GM13976 (cell line): ENCODE measurements at regions not wholly inside any gene's neighbourhood (a gene's known extent, or its start where the extent isn't known, plus 50 kb on each side); places are given as distances from the start of the nearest gene placed in this dataset.
"Not testable (repeated sequence)": the region's sequence is repeated elsewhere in the genome, so short reads cannot be mapped to it uniquely, and the experiment has no call there.

Experiments used
- DNase-seq: peaks from one replicate; pipeline ENCODE4 v3.0.0; 2012; ENCODE audit warnings: low spot score
- in situ Hi-C: fragments of 300-500 bp; cut with MboI; formaldehyde crosslinking; loops from one replicate; pipeline ENCODE4 v1.12.0; 2022; ENCODE audit warnings: low sequenced_read_pairs, mixed read lengths, inconsistent platforms; ENCODE audit not compliant: unreplicated experiment
- TF ChIP-seq, protein P1 (sequence below): IDR thresholded peaks from 2 replicates; pipeline ENCODE4 v1.5.1; 2012; ENCODE audit warnings: borderline replicate concordance, mild to moderate bottlenecking; ENCODE audit not compliant: insufficient read depth; ENCODE audit errors: extremely low read depth, missing control alignments, control extremely low read depth

DNA sequence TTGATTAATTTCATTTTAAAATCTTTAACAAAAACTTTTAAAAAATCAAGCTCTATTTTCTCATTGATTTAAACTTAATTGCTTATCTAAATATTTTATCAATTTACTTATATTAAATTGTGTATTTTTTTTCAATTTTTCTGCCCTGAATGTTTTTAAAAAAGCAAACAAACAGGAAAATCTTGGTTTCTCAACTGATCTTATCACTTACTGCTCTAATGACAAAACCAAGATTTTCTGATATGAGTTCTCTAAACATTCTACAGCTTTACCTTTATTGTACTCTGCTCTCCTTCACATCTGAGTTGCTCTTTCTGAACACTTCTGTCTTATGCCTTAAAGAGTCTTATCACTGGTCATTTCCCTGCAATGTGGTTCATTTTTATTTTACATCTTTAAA, 587.8 kb upstream of the BCHE start:
- TF ChIP-seq, protein P1, sequence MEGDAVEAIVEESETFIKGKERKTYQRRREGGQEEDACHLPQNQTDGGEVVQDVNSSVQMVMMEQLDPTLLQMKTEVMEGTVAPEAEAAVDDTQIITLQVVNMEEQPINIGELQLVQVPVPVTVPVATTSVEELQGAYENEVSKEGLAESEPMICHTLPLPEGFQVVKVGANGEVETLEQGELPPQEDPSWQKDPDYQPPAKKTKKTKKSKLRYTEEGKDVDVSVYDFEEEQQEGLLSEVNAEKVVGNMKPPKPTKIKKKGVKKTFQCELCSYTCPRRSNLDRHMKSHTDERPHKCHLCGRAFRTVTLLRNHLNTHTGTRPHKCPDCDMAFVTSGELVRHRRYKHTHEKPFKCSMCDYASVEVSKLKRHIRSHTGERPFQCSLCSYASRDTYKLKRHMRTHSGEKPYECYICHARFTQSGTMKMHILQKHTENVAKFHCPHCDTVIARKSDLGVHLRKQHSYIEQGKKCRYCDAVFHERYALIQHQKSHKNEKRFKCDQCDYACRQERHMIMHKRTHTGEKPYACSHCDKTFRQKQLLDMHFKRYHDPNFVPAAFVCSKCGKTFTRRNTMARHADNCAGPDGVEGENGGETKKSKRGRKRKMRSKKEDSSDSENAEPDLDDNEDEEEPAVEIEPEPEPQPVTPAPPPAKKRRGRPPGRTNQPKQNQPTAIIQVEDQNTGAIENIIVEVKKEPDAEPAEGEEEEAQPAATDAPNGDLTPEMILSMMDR: no peak
- in situ Hi-C loops: no loop called here
- no peak for DNase-seq

DNA sequence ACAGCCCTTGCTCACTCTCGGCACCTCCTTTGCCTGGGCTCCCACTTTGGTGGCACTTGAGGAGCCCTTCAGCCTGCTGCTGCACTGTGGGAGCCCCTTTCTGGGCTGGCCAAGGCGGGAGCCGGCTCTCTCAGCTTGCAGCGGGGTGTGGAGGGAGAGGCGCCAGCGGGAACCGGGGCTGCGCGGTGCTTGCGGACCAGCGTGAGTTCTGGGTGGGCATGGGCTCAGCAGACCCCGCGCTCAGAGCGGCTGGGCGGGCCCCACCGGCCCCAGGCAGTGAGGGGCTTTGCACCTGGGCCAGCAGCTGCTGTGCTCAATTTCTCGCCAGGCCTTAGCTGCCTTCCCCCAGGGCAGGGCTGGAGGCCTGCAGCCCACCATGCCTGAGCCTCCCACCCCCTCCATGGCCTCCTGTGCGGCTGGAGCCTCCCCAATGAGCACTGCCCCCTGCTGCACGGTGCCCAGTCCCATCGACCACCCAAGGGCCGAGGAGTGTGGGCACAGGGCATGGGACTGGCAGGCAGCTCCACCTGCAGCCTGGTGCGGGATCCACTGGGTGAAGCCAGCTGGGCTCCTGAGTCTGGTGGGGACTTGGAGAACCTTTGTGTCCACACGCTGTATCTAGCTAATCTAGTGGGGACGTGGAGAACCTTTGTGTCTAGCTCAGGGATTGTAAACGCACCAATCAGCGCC, 586.7 kb upstream of the BCHE start:
- in situ Hi-C loops, DNase-seq: not testable (repeated sequence)

DNA sequence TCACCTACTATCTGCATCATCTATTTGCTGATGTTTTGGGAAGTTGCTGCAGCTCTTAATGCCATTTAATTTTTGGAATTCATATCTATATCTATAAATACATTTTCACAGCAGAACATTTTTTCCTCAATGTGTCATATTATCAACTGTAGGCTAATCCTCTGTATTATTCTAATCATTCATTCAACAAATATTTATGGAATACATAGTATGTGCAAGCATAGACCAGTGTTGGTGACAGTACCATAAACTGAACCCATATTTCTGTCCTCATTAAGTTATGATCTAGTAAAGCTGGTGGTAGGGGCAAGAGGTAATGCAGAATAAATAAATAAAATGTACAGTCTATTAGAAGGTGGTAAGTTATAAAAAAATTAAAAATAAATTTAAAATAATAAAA, 585.3 kb upstream of the BCHE start:
- in situ Hi-C loops: no loop called here
- TF ChIP-seq, protein P1: no peak
- no peak for DNase-seq

DNA sequence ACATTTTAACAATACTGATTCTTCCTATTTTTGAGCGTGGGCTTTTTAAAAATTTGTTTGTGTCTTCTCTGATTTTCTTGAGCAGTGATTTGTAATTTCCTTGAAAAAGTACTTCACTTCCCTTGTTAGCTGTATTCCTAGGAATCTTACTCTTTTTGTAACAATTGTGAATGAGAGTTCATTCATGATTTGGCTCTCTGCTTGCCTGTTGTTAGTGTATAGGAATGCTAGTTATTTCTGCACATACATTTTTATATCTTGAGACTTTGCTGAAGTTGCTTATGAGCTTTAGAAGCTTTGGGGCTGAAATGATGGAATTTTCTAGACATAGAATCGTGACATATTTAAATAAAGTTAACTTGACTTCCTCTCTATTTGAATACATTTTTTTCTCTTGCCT, 582.8 kb upstream of the BCHE start:
- in situ Hi-C loops: no loop called here
- no peak for DNase-seq
- TF ChIP-seq, protein P1: no peak

DNA sequence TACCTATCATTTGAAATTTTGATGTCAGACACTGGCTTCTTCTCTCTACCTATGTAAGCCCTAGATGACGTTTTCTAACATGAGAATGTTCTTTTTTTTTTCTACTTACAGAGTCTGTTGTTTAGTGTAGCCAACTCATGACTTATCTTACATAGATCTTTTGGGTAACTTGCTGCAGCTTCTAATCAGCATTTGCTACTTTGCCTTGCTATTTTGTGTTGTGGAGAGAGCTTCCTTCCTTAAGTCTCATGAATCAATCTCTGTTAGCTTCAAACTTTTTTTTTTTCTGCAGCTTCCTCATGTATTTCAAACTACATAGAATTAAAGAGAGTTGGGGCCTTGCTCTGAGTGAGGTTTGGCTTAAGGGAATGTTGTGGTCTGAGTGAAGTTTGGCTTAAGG, 568.7 kb upstream of the BCHE start:
- DNase-seq: no peak
- in situ Hi-C loops: no loop called here
- TF ChIP-seq, protein P1: no peak

DNA sequence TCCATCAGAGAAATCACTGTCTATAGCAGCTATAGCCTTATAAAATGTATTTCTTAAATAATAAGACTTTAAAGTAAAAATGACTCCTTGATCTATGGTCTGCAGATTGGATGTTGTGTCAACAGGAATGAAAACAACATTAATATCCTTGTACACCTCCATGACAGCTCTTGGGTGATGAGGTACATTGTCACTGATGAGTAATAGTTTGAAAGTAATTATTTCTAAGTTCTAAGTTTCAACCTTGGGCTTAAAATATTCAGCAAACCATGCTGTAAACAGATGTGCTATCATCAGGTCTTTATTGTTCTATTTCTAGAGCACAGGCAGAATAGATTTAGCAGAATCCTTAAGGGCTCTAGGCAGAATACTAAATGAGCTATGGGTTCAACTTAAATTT, 568.2 kb upstream of the BCHE start:
- TF ChIP-seq, protein P1: no peak
- in situ Hi-C loops: no loop called here
- DNase-seq: no peak

DNA sequence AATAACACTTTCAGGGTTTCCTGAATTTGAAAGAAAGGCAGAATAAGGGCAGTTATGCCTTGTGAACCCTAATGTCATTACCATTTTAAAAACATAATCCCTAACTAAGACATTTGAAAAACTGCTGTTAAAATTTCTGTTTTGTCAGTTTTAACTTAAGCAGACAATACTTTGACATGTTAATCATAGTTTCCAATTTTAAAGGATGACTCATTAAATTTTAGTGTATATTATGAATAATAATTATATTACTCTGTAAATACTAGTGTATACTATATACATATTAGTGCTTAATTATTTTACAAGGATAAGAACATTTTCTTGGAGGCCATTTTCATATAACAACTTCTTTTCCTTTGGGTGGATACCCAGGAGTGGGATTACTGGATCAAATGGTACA, 553.1 kb upstream of the BCHE start:
- in situ Hi-C loops: no loop called here
- TF ChIP-seq, protein P1: no peak
- no peak for DNase-seq
